ENCODE measurements at regions not wholly inside any gene's neighbourhood (a gene's known extent, or its start where the extent isn't known, plus 50 kb on each side); places are given as distances from the start of the nearest gene placed in this dataset.
"Not testable (repeated sequence)": the region's sequence is repeated elsewhere in the genome, so short reads cannot be mapped to it uniquely, and the experiment has no call there.

DNA sequence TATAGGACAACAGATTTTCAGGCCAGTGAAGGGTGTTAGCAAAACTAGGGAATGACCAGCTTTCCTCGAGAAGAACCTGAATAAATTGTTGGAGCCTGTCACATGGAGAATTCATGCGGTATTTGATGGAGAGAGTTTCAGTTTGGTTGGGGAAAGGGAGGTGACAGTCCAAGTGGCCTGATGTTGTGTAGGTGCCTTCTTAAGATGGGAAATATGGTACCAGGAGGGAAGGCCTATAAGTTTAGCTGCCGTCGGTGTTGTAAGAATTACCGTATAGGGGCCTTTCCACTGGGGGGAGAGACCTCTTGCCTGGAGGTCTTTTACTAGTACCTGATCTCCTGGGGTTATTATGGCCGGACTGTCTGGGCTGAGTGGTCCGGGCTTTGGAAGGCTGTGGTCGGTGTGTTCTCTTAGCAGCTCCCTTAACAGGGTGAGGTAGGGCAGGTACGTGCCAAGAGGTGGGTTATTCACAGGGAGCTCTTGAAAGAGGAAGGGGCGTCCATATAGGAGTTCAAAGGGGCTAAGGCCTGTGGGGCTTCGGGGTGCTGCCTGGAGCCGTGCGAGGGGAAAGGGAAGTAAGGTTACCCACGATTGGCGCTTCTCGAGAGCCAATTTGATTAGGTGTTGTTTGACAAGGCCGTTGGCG is 641.1 kb upstream of the DPP6 start:
- DNase-seq, result not testable (repeated sequence)

GRCh38 chr7:153412114-153412823 is 639.9 kb upstream of the DPP6 start:
- not testable (repeated sequence) for DNase-seq

DNA sequence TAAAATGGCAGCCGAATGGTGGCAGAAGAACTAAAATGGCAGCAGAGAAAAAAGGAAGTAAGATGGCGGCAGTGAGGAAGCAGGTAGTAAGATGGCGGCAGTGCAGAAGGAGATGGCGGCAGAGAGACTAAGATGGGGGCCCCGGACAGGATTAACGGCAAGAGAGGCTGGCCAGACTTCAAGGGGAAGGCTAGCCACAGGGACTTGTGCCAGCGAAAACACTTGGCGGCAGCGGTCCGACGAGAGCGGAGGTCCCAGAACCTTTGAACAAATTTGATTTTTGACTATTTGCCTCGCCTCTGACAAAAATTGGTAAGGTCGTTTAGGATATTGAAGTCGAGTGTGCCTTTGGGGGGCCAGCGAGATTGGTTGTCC is 639.4 kb upstream of the DPP6 start:
- DNase-seq, result not testable (repeated sequence)

GRCh38 chr7:153413199-153413539 is 639.0 kb upstream of the DPP6 start:
- DNase-seq, result no peak

GRCh38 chr7:153413540-153414287 is 638.5 kb upstream of the DPP6 start:
- no peak for DNase-seq

DNA sequence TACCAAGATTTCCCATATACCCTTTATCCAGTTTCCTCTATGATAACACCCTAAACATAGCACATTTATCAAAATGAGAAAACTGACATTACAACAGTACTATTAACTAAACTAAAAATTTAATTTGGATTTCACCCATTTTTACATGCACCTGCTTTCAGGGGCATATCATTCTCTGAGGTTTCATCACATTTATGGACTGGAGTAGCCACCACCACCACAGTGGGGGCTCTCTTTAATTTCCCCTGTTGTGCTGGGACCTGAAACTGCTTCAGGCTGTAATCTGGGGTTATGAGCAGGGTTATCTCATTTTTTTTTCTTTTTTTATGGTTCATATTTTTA is 637.9 kb upstream of the DPP6 start:
- no peak for DNase-seq

DNA sequence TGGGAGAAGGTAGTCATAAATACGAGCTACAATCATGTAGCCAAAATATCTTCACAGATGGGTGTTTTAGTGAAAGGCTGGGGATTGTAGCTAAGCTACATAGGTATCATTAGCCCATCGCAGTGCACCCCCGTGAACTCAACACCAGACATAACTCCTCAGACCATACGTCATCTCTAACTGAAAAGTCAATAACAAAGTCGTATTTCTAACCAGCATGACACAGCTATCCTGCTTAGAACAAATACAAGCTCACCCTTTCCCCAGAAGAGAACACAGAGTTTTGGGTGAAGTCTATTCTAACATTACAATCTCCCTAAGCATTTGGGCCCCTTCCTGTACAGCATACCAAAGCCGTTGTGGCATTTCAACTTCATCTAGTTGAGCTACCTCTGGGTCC is 636.6 kb upstream of the DPP6 start:
- DNase-seq, result no peak

GRCh38 chr7:153422291-153423209 is 629.6 kb upstream of the DPP6 start:
- no peak for DNase-seq

DNA sequence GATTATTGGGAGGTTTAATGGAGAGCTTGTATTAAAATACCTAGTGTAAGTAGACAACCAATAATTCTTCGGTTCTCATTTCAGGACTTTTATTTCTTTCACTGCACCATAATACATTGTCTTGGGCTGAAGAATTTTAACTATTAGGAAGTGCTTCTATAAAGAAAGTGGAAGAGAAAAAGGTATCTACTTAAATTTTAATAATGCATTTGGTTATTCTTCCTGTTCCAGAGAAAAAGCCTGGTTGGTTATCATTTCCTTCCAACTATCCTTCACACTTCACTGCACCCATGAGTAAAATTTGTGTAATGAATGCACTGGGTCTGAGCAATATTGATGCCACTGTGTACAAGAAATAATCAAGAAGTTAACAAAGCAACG is 629.0 kb upstream of the DPP6 start:
- no peak for DNase-seq

- DNase-seq, result no peak
Measured at GRCh38 chr7:153430931-153431330, 621.3 kb upstream of the DPP6 start.

GRCh38 chr7:153432063-153432462 is 620.1 kb upstream of the DPP6 start:
- no peak for DNase-seq

DNA sequence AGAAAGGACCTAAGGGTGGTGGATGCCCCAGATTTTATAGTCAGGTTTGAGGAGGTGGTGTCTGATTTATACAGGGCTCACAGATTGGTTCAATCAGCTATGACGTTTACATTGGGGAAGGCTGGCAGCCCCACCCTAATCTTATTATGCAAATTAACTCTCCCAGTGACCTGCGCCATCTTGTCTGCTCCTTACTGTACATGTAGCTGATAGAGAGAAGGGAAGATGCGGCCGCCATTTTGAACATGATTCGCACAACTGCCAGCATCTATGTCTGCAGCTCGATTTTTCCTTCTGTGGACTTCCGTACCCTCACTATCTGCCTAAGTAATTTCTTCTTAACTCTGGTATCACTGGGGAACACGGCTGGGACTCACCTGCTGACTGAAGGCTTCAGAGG is 619.0 kb upstream of the DPP6 start:
- DNase-seq, result no peak

- no peak for DNase-seq
Measured at GRCh38 chr7:153440715-153441114, 611.5 kb upstream of the DPP6 start.

DNA sequence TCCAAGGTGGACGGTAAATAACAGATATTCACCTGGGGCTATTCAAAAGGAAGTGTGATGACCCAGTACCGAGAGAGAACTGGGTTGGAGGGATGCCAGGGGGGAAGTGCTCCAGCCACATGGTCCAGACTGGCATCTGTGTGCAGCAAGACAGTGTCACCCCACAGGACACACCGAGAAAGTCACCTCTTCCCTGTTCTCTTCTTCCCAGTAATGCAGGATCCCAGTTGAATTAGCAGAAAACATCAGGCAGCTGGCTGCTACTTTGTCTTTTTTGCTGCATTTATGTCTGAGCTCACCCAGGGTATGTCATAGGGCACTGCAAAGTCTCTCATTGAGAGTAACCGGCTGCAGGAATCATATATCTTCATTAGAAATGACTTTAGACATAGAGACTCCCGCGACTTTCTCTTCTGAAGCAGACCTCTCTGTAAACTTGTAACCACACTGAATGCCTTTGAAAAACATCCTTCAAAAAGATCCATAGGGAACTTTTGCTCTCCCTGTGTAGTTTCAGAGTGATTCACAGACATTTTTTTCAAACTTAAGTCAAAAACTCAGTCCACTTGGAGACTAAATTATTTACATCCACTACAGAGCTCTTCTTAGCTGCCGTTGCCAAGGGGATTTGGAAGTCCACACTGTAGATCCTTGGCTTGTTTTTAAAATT is 609.0 kb upstream of the DPP6 start:
- no peak for DNase-seq

GRCh38 chr7:153444641-153445040 is 607.6 kb upstream of the DPP6 start:
- no peak for DNase-seq

DNA sequence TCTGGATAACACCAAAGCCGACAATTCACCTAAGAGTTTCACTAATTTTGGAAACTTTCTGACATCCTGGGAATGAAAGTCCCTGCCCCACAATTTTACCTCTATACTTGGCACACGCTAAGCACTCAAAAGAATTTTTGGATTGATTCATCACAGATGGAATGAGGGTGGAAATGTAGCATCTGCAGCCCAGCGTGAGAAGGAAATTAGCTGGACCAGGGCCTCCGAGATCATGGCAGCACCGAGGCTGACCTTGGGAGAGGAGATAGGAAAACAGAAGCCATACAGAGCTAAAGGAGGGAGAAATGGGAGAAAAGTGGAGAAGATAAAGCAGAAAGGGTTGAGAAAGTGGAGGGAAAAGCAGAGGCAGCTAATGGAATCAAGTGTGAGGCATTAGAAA is 606.6 kb upstream of the DPP6 start:
- DNase-seq, result no peak

- DNase-seq, result no peak
Measured at GRCh38 chr7:153446490-153446889, 605.7 kb upstream of the DPP6 start.

DNA sequence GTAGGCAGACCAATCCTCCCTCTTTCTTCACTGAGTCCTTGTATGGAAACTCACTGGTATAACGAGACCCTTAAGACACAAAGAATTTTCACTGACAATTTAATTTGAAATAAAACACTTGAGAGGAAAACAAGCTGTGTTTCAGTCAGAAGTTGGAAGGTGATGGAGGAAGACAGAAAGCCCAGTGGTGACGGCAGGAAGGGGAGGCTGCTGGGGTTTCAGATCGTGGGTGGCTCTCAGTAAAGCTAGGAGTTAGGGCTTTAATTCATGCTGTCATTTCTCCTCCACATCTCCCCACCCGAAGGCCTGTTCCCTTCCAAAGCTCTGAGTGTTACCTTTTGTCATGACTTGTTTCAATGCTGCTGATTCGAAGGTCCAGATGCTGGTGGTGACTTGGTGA is 605.2 kb upstream of the DPP6 start:
- no peak for DNase-seq

- no peak for DNase-seq
Measured at GRCh38 chr7:153452661-153453060, 599.5 kb upstream of the DPP6 start.

DNA sequence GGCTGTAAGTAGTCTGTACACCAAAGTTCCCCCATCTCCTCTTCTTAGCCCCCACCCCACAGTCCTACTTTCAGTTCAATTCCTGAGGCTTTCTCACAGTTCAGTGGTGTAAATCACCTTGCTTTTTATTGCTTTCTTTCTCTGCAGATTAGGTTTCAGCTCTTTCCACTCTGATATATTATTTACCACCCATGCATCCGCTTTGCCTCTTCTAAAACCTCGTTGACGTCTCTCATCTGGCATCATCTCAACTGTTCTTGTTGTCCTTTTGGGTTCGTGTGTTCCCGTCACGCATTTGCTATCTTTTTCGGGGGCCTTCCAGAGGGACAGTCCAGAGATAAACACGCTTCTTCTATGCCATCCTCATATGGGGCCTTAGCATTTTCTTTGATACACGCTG is 597.9 kb upstream of the DPP6 start:
- DNase-seq, result no peak

- no peak for DNase-seq
Measured at GRCh38 chr7:153457746-153458145, 594.5 kb upstream of the DPP6 start.

GRCh38 chr7:153470004-153470671 is 582.1 kb upstream of the DPP6 start:
- no peak for DNase-seq

All from activated CD4-positive, alpha-beta T cell treated with anti-CD3 and anti-CD28 coated beads, Interleukin-10, Interleukin-2, amounts not matched to agents 100 ng/mL and 50 ng/mL, durations not matched to agents 16 hours and 8 hours (primary cell).